OCI-LY3 (cell line): ENCODE measurements at regions not wholly inside any gene's neighbourhood (a gene's known extent, or its start where the extent isn't known, plus 50 kb on each side); places are given as distances from the start of the nearest gene placed in this dataset.

Source experiments
- H2AFZ ChIP-seq: fragments of 200-600, 300-600 bp; shearing (Covaris generic); 2 replicates; pipeline ENCODE4 v1.6.0; 2014; ENCODE audit warnings: antibody characterized with exemption, low read depth, low read length
- H3K27ac ChIP-seq: fragments of 200-600, 300-600 bp; sonication (generic); 2 replicates; pipeline ENCODE4 v1.5.1; 2014; ENCODE audit warnings: mild to moderate bottlenecking, low read length, moderate library complexity, mixed read lengths
- H3K27me3 ChIP-seq: fragments of 200-600, 300-600 bp; sonication (generic); 2 replicates; pipeline ENCODE4 v1.6.1; 2014; ENCODE audit warnings: low read depth, low read length, mixed read lengths
- H3K36me3 ChIP-seq: fragments of 200-600, 300-600 bp; sonication (generic); replicated peaks from 2 replicates; pipeline ENCODE3; 2014; ENCODE audit warnings: low read depth, low read length, mixed read lengths
- H3K4me1 ChIP-seq: fragments of 300-600, 200-600 bp; sonication (generic); 2 replicates; pipeline ENCODE4 v1.6.1; 2014; ENCODE audit warnings: low read length, mixed read lengths
- H3K4me2 ChIP-seq: fragments of 200-600, 300-600 bp; sonication (generic); 2 replicates; pipeline ENCODE4 v1.6.1; 2014; ENCODE audit warnings: low read length, mixed read lengths
- H3K4me3 ChIP-seq: fragments of 300-600, 200-600 bp; sonication (generic); 2 replicates; pipeline ENCODE4 v1.5.1; 2014; ENCODE audit warnings: antibody characterized with exemption, mild to moderate bottlenecking, low read length, moderate library complexity
- H3K79me2 ChIP-seq: fragments of 300-600, 200-600 bp; shearing (Covaris generic); 2 replicates; pipeline ENCODE4 v1.6.1; 2014; ENCODE audit warnings: mild to moderate bottlenecking, low read length, mixed read lengths
- H3K9ac ChIP-seq: fragments of 300-600, 200-600 bp; shearing (Covaris generic); 2 replicates; pipeline ENCODE4 v1.6.0; 2014; ENCODE audit warnings: mild to moderate bottlenecking, low read length, moderate library complexity
- H3K9me3 ChIP-seq: fragments of 200-600, 300-600 bp; shearing (Covaris generic); 2 replicates; pipeline ENCODE4 v1.6.1; 2014; ENCODE audit warnings: low read length, mixed read lengths; ENCODE audit not compliant: insufficient read depth
- H4K20me1 ChIP-seq: fragments of 200-600, 300-600 bp; sonication (generic); 2 replicates; pipeline ENCODE4 v1.6.1; 2016; ENCODE audit warnings: low read length, mixed read lengths; ENCODE audit not compliant: insufficient read depth
- EZH2phosphoT487 ChIP-seq: fragments of 200-600 bp; shearing (Covaris generic); IDR thresholded peaks from 2 replicates; pipeline ENCODE4 v1.6.1; 2018; ENCODE audit warnings: antibody characterized with exemption, mixed run types, low read depth
- TF ChIP-seq, protein P1 (sequence below): fragments of 200-600, 300-600 bp; sonication (generic); IDR thresholded peaks from 2 replicates; pipeline ENCODE4 v1.5.1; 2014; ENCODE audit warnings: antibody characterized with exemption, low read length, low read depth

GRCh38 chr5:17810734-17811133 is 176.5 kb downstream of the TAF11L14 start:
- Histone ChIP-seq H3K9ac (no peak overlapping the region), H3K27me3 (no peaks in the 10 kb centered on the region), H4K20me1 (no peaks in the 10 kb centered on the region), H3K9me3 (no peaks in the 10 kb centered on the region), H3K27ac (no peak overlapping the region), H3K79me2 (no peaks in the 10 kb centered on the region), H3K4me3 (no peak overlapping the region), H3K36me3 (no peaks in the 10 kb centered on the region), H2AFZ (no peak overlapping the region), H3K4me1 (no peaks in the 10 kb centered on the region), H3K4me2 (no peak overlapping the region)
- TF ChIP-seq, protein P1, sequence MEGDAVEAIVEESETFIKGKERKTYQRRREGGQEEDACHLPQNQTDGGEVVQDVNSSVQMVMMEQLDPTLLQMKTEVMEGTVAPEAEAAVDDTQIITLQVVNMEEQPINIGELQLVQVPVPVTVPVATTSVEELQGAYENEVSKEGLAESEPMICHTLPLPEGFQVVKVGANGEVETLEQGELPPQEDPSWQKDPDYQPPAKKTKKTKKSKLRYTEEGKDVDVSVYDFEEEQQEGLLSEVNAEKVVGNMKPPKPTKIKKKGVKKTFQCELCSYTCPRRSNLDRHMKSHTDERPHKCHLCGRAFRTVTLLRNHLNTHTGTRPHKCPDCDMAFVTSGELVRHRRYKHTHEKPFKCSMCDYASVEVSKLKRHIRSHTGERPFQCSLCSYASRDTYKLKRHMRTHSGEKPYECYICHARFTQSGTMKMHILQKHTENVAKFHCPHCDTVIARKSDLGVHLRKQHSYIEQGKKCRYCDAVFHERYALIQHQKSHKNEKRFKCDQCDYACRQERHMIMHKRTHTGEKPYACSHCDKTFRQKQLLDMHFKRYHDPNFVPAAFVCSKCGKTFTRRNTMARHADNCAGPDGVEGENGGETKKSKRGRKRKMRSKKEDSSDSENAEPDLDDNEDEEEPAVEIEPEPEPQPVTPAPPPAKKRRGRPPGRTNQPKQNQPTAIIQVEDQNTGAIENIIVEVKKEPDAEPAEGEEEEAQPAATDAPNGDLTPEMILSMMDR = no peak
- TF ChIP-seq EZH2phosphoT487 = no peak

DNA sequence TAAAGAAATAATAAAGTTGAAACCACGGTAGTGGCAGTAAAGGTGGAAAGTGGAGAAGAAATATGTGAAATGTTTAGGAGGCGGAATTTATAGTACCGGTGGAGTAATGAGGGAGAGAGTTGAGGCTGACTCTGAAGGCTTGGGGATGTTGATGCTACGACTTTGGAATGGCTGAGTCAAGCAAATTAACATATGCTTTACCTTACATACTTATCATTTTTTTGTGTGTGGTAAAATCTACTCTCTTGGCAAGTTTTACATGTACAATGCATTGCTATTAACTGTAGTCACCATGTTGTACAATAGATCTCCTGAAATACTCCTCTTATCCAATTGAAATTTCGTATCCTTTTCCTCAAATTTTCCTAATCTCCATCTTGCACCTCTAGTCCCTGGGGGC is 179.0 kb downstream of the TAF11L14 start:
- no peaks in the 10 kb centered on the region for H3K4me1 ChIP-seq
- H3K27me3 ChIP-seq = no peaks in the 10 kb centered on the region
- no peak overlapping the region for H3K4me3 ChIP-seq
- no peaks in the 10 kb centered on the region for H3K79me2 ChIP-seq
- no peak overlapping the region for H3K9ac ChIP-seq
- H4K20me1 ChIP-seq = no peaks in the 10 kb centered on the region
- H3K36me3 ChIP-seq = no peaks in the 10 kb centered on the region
- H3K4me2 ChIP-seq = no peak overlapping the region
- TF ChIP-seq EZH2phosphoT487 = no peak
- TF ChIP-seq, protein P1 = no peak
- no peaks in the 10 kb centered on the region for H3K9me3 ChIP-seq
- no peak overlapping the region for H3K27ac ChIP-seq
- H2AFZ ChIP-seq = no peak overlapping the region

DNA sequence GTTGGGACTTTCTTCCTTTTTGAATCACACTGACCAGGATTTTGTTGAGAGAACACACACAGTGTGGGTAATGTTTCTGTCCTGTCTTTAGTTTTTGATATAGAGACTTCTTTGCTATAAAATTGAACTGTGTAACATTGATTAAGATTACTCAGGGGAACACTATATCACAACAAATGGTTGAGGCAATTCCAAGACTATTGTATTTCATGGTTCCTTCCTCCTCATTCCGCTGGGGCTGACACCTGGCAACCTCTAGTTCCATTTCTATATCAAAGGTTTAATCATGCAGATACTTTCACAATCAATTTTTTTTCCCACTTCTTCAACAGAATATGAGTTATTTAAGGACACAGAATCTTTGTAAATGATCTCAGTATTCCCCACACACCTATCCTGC is 182.2 kb downstream of the TAF11L14 start:
- no peaks in the 10 kb centered on the region for H4K20me1 ChIP-seq
- H3K27ac ChIP-seq = no peak overlapping the region
- H3K9ac ChIP-seq = no peak overlapping the region
- no peaks in the 10 kb centered on the region for H3K4me1 ChIP-seq
- no peaks in the 10 kb centered on the region for H3K27me3 ChIP-seq
- H2AFZ ChIP-seq = no peak overlapping the region
- no peak overlapping the region for H3K4me3 ChIP-seq
- H3K36me3 ChIP-seq = no peaks in the 10 kb centered on the region
- no peaks in the 10 kb centered on the region for H3K79me2 ChIP-seq
- TF ChIP-seq, protein P1 = no peak
- TF ChIP-seq EZH2phosphoT487 = no peak
- H3K4me2 ChIP-seq = no peak overlapping the region
- no peaks in the 10 kb centered on the region for H3K9me3 ChIP-seq

- H3K36me3 ChIP-seq = no peaks in the 10 kb centered on the region
- no peaks in the 10 kb centered on the region for H3K79me2 ChIP-seq
- H3K4me3 ChIP-seq = no peak overlapping the region
- no peak overlapping the region for H3K4me2 ChIP-seq
- no peak overlapping the region for H2AFZ ChIP-seq
- no peaks in the 10 kb centered on the region for H3K9me3 ChIP-seq
- H3K9ac ChIP-seq = no peak overlapping the region
- H3K27ac ChIP-seq = no peak overlapping the region
- no peak for TF ChIP-seq EZH2phosphoT487
- TF ChIP-seq, protein P1 = no peak
- H3K4me1 ChIP-seq = no peaks in the 10 kb centered on the region
- no peaks in the 10 kb centered on the region for H4K20me1 ChIP-seq
- no peaks in the 10 kb centered on the region for H3K27me3 ChIP-seq
Observed at GRCh38 chr5:17816944-17817343, 182.7 kb downstream of the TAF11L14 start.
